ENCODE measurements at regions not wholly inside any gene's neighbourhood (a gene's known extent, or its start where the extent isn't known, plus 50 kb on each side); places are given as distances from the start of the nearest gene placed in this dataset.

DNA sequence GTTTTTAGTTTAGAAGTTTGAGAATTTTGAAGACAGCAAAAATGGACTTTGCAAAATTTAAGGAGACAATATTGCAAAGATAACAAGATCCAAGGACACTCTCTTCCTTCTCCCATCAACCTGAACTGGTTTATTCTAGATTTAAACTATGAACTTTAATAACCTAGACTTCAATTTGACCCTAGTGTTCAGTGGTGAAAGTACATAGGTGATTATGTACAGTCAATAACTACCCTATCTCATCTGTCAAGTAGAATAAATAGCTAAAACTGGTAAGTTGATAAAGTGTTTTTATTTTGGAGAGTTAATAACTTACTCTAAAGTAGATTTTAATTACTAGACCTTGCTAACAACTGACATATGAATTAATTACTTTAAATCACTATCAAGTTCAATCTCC lies 52.9 kb upstream of the NFE2L2 start:
- Histone ChIP-seq H4K20me1 (ENCODE audit: low read length) (no peaks in the 10 kb centered on the region), H3K9ac (ENCODE audit: low read length) (no peak overlapping the region), H3K4me1 (ENCODE audit: insufficient read depth, low read length) (peaks cover 8% of the 10 kb centered on the region), H3F3A (ENCODE audit: low read length, unreplicated experiment) (no peaks in the 10 kb centered on the region), H3K4me3 (ENCODE audit: low read length) (no peak overlapping the region), H2AFZ (ENCODE audit: low read length) (no peak overlapping the region), H3K9me3 (ENCODE audit: low read length) (no peaks in the 10 kb centered on the region), H3K9me2 (replicated peaks; ENCODE audit: low read length) (no peaks in the 10 kb centered on the region), H3K79me2 (ENCODE audit: low read length) (no peaks in the 10 kb centered on the region), H3K36me3 (ENCODE audit: low read depth, low read length) (no peaks in the 10 kb centered on the region), H3K4me2 (ENCODE audit: low read length) (no peak overlapping the region), H3K27me3 (ENCODE audit: low read length) (no peaks in the 10 kb centered on the region), H3K27ac (ENCODE audit: low read length) (no peak overlapping the region)
- POLR2A ChIA-PET (ENCODE audit: unreplicated experiment): no interaction called here
- DNase-seq (no peak), ATAC-seq (no peak)
- intact Hi-C loops (cut with micrococcal nuclease): no loop called here
- CTCF ChIA-PET: no interaction called here
- BruUV-seq (replicated peaks): no TSS peak
- no peak for TF ChIP-seq EZH2 (IDR thresholded peaks at IDR 0.05; ENCODE audit: low read length, unreplicated experiment)

GRCh38 chr2:177317857-177318256 lies 53.3 kb upstream of the NFE2L2 start:
- Histone ChIP-seq H3F3A (ENCODE audit: low read length, unreplicated experiment) (no peaks in the 10 kb centered on the region), H3K9me2 (replicated peaks; ENCODE audit: low read length) (no peaks in the 10 kb centered on the region), H3K9me3 (ENCODE audit: low read length) (no peaks in the 10 kb centered on the region), H3K27me3 (ENCODE audit: low read length) (no peaks in the 10 kb centered on the region), H3K36me3 (ENCODE audit: low read depth, low read length) (no peaks in the 10 kb centered on the region), H2AFZ (ENCODE audit: low read length) (no peak overlapping the region), H3K27ac (ENCODE audit: low read length) (no peak overlapping the region), H3K4me2 (ENCODE audit: low read length) (no peak overlapping the region), H3K9ac (ENCODE audit: low read length) (no peak overlapping the region), H3K4me1 (ENCODE audit: insufficient read depth, low read length) (peaks cover 8% of the 10 kb centered on the region), H4K20me1 (ENCODE audit: low read length) (no peaks in the 10 kb centered on the region), H3K4me3 (ENCODE audit: low read length) (no peak overlapping the region), H3K79me2 (ENCODE audit: low read length) (no peaks in the 10 kb centered on the region)
- ChIA-PET CTCF (no interaction called here), POLR2A (ENCODE audit: unreplicated experiment) (no interaction called here)
- TF ChIP-seq EZH2 (IDR thresholded peaks at IDR 0.05; ENCODE audit: low read length, unreplicated experiment) (no peak), EZH2phosphoT487 (IDR thresholded peaks at IDR 0.05; ENCODE audit: borderline replicate concordance, low read length) (no peak)
- TF ChIP-seq, protein P1, sequence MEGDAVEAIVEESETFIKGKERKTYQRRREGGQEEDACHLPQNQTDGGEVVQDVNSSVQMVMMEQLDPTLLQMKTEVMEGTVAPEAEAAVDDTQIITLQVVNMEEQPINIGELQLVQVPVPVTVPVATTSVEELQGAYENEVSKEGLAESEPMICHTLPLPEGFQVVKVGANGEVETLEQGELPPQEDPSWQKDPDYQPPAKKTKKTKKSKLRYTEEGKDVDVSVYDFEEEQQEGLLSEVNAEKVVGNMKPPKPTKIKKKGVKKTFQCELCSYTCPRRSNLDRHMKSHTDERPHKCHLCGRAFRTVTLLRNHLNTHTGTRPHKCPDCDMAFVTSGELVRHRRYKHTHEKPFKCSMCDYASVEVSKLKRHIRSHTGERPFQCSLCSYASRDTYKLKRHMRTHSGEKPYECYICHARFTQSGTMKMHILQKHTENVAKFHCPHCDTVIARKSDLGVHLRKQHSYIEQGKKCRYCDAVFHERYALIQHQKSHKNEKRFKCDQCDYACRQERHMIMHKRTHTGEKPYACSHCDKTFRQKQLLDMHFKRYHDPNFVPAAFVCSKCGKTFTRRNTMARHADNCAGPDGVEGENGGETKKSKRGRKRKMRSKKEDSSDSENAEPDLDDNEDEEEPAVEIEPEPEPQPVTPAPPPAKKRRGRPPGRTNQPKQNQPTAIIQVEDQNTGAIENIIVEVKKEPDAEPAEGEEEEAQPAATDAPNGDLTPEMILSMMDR (conservative IDR thresholded peaks at IDR 0.05; ENCODE audit: low read depth, low read length): no peak
- intact Hi-C loops (cut with micrococcal nuclease): no loop called here
- no peak for ATAC-seq
- no TSS peak for BruUV-seq (replicated peaks)
- DNase-seq: no peak

- POLR2A ChIA-PET (ENCODE audit: unreplicated experiment): no interaction called here
- no peak for TF ChIP-seq EZH2 (IDR thresholded peaks at IDR 0.05; ENCODE audit: low read length, unreplicated experiment)
- no peak for TF ChIP-seq EZH2phosphoT487 (IDR thresholded peaks at IDR 0.05; ENCODE audit: borderline replicate concordance, low read length)
- TF ChIP-seq, protein P1 (conservative IDR thresholded peaks at IDR 0.05; ENCODE audit: low read depth, low read length): no peak
- Histone ChIP-seq H3K4me3 (ENCODE audit: low read length) (no peak overlapping the region), H4K20me1 (ENCODE audit: low read length) (no peaks in the 10 kb centered on the region), H3K4me2 (ENCODE audit: low read length) (no peak overlapping the region), H3K36me3 (ENCODE audit: low read depth, low read length) (no peaks in the 10 kb centered on the region), H3K9me3 (ENCODE audit: low read length) (no peaks in the 10 kb centered on the region), H2AFZ (ENCODE audit: low read length) (no peak overlapping the region), H3K79me2 (ENCODE audit: low read length) (no peaks in the 10 kb centered on the region), H3K4me1 (ENCODE audit: insufficient read depth, low read length) (peaks cover 8% of the 10 kb centered on the region), H3F3A (ENCODE audit: low read length, unreplicated experiment) (no peaks in the 10 kb centered on the region), H3K9me2 (replicated peaks; ENCODE audit: low read length) (no peaks in the 10 kb centered on the region), H3K27ac (ENCODE audit: low read length) (no peak overlapping the region), H3K27me3 (ENCODE audit: low read length) (no peaks in the 10 kb centered on the region), H3K9ac (ENCODE audit: low read length) (no peak overlapping the region)
- ATAC-seq: no peak
- BruUV-seq (replicated peaks): no TSS peak
- CTCF ChIA-PET: no interaction called here
- intact Hi-C loops (cut with micrococcal nuclease): no loop called here
- no peak for DNase-seq
Observed at GRCh38 chr2:177318613-177319012, 54.1 kb upstream of the NFE2L2 start.
